Smooth muscle cell (in vitro differentiated cells): ENCODE measurements at regions not wholly inside any gene's neighbourhood (a gene's known extent, or its start where the extent isn't known, plus 50 kb on each side); places are given as distances from the start of the nearest gene placed in this dataset.

Experiments
- DNase-seq: peaks from one replicate; lab custom pipeline; 2025; ENCODE audit not compliant: unreplicated experiment; lab: John Stamatoyannopoulos, UW
- H2AFZ ChIP-seq: fragments of 200-600 bp; sonication (generic); 2 replicates; pipeline ENCODE4 v1.6.0; 2016; ENCODE audit warnings: antibody characterized with exemption, low read depth, mild to moderate bottlenecking
- H3F3A ChIP-seq: fragments of 200-600 bp; sonication (generic); 2 replicates; pipeline ENCODE4 v1.6.0; 2017; ENCODE audit warnings: antibody characterized with exemption, low read depth
- H3K27ac ChIP-seq: fragments of 200-600 bp; sonication (generic); 2 replicates; pipeline ENCODE4 v1.5.1; 2016; ENCODE audit warnings: low read depth, mild to moderate bottlenecking
- H3K27me3 ChIP-seq: fragments of 200-600 bp; sonication (generic); 2 replicates; pipeline ENCODE4 v1.6.1; 2016; ENCODE audit warnings: low read depth, mild to moderate bottlenecking
- H3K36me3 ChIP-seq: fragments of 200-600 bp; sonication (generic); 2 replicates; pipeline ENCODE4 v1.5.1; 2016; ENCODE audit warnings: low read depth
- H3K4me1 ChIP-seq: fragments of 200-600 bp; sonication (generic); 2 replicates; pipeline ENCODE4 v1.5.1; 2016; ENCODE audit warnings: low read depth
- H3K4me2 ChIP-seq: fragments of 200-600 bp; sonication (generic); 2 replicates; pipeline ENCODE4 v1.6.0; 2016; ENCODE audit warnings: mild to moderate bottlenecking
- H3K4me3 ChIP-seq: fragments of 200-600 bp; sonication (generic); 2 replicates; pipeline ENCODE4 v1.5.1; 2016; ENCODE audit warnings: mild to moderate bottlenecking
- H3K79me2 ChIP-seq: fragments of 200-600 bp; sonication (generic); 2 replicates; pipeline ENCODE4 v1.6.0; 2016; ENCODE audit warnings: low read depth, mild to moderate bottlenecking
- H3K9ac ChIP-seq: fragments of 200-600 bp; sonication (generic); 2 replicates; pipeline ENCODE4 v1.6.0; 2016; ENCODE audit warnings: low read depth
- H3K9me3 ChIP-seq: fragments of 200-600 bp; sonication (generic); replicated peaks from 2 replicates; pipeline ENCODE4 v1.5.1; 2016; ENCODE audit warnings: low read depth
- H4K20me1 ChIP-seq: fragments of 200-600 bp; sonication (generic); 2 replicates; pipeline ENCODE4 v1.6.0; 2016; ENCODE audit warnings: low read depth
- WGBS: methylation state at CpG from one replicate; pipeline ENCODE4 v1.1.7; 2016; ENCODE audit warnings: low lambda C conversion rate; 5-methylcytosine and 5-hydroxymethylcytosine counted together
- TF ChIP-seq, protein P1 (sequence below): fragments of 200-600 bp; sonication (generic); IDR thresholded peaks from 2 replicates; pipeline ENCODE4 v1.5.1; 2017; ENCODE audit warnings: borderline replicate concordance, mild to moderate bottlenecking, antibody characterized with exemption; ENCODE audit not compliant: insufficient read depth, poor library complexity, severe bottlenecking

DNA sequence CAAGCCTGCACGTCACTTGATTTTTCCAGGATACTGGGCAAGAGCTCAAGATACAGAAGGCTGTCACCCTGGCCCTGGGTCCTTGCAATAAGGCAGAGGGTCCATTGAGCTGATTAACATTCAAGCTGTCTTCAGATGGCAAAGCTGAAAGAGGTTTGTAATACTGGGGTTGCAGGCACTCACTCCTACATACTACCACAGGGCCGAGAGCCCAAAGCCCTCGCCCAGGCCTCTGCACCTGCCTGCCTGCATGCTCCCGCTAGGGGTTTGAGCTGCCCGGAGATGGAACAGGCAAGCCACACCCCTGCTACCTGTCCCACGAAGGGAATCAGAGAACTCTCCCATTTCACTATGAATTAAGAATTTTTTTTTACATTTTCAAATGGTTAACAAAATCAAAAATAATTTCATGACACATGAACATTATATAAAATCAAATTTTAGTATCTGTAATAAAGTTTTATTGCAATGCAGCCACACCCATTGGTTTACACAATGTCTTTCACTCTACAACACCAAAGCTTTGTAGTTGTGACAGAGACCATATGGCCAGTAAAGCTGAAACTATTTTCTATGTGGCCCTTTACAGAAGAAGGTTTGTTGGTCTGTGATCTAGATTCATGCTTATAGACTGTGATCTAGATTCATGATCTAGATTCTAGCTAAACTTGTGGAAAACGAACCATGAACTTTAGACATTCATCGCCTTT is 530.4 kb upstream of the IGFBP7 start:
- Histone ChIP-seq H4K20me1 (no peaks in the 10 kb centered on the region), H3K4me1 (no peaks in the 10 kb centered on the region), H3K9ac (no peak overlapping the region), H2AFZ (no peak overlapping the region), H3K4me2 (no peak overlapping the region), H3K4me3 (no peak overlapping the region), H3K27me3 (no peaks in the 10 kb centered on the region), H3F3A (no peaks in the 10 kb centered on the region), H3K79me2 (no peaks in the 10 kb centered on the region), H3K27ac (no peak overlapping the region), H3K36me3 (no peaks in the 10 kb centered on the region), H3K9me3 (no peaks in the 10 kb centered on the region)
- no peak for DNase-seq
- 87% methylated on average over 8 of the region's 8 CpGs for WGBS
- TF ChIP-seq, protein P1, sequence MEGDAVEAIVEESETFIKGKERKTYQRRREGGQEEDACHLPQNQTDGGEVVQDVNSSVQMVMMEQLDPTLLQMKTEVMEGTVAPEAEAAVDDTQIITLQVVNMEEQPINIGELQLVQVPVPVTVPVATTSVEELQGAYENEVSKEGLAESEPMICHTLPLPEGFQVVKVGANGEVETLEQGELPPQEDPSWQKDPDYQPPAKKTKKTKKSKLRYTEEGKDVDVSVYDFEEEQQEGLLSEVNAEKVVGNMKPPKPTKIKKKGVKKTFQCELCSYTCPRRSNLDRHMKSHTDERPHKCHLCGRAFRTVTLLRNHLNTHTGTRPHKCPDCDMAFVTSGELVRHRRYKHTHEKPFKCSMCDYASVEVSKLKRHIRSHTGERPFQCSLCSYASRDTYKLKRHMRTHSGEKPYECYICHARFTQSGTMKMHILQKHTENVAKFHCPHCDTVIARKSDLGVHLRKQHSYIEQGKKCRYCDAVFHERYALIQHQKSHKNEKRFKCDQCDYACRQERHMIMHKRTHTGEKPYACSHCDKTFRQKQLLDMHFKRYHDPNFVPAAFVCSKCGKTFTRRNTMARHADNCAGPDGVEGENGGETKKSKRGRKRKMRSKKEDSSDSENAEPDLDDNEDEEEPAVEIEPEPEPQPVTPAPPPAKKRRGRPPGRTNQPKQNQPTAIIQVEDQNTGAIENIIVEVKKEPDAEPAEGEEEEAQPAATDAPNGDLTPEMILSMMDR: no peak

DNA sequence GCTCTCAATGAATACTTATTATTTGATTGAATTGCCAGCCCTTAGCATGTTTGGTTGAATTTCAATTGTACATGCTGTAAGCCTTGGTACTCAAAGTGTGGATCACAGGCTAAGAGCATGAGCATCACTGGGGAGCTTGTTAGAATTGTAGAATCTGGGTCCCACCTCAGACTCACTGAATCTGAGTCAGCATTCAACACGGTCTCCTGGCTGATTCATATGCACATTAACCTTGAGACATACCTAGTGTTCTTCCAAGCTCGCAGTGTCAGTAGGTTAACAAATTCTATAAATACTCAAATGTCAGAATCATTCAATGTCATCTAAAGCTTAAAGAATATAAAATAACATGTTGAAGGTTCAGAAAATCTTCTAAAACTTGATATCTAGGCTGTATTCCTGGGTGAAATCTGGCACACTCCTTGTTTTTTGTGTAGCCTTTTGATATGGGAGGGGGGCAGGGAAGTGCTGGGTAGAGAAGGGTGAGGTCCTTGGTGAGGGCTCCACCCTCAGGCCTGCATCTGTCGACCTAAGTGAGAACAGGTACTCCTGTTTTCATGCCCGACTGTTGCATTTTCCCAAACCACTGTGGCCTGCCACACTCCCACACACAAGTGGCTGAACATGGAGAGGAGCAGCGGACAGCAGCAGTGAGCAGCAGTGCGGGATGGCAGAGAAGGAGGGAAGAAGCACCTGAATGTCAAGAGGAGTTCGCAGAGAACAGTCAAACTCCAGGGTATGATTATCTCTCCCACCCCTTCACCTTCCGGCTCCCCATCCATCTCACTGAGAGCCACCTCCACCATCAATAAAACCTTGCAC is 529.6 kb upstream of the IGFBP7 start:
- Histone ChIP-seq H3K9me3 (no peaks in the 10 kb centered on the region), H3K27ac (no peak overlapping the region), H3K9ac (no peak overlapping the region), H4K20me1 (no peaks in the 10 kb centered on the region), H3F3A (no peaks in the 10 kb centered on the region), H2AFZ (no peak overlapping the region), H3K27me3 (no peaks in the 10 kb centered on the region), H3K79me2 (no peaks in the 10 kb centered on the region), H3K4me3 (no peak overlapping the region), H3K36me3 (no peaks in the 10 kb centered on the region), H3K4me1 (no peaks in the 10 kb centered on the region), H3K4me2 (no peak overlapping the region)
- TF ChIP-seq, protein P1: no peak
- no peak for DNase-seq
- WGBS: 68% methylated on average over 8 of the region's 8 CpGs

DNA sequence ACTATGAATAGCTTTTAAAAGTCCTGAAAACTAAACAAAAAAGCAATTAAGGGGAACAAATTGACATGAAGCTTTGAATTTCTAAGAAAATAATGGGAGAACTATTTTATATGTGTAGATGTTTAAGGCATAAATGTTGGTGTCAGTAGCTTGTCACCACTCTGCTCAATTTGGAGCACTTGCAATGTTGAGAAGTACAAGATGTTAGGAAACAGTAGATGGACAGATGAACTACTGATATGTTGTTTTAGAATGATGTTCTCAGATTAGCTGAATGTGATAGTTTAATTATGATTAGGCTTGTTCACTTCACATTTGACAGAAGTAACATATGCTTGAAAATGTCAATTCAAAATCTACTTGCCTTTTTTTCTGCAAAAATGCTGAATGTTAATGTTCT is 525.7 kb upstream of the IGFBP7 start:
- DNase-seq: no peak
- TF ChIP-seq, protein P1: no peak
- no peaks in the 10 kb centered on the region for H3K36me3 ChIP-seq
- H3K4me2 ChIP-seq: no peak overlapping the region
- no peak overlapping the region for H3K9ac ChIP-seq
- H3K27me3 ChIP-seq: no peaks in the 10 kb centered on the region
- H2AFZ ChIP-seq: no peak overlapping the region
- no peak overlapping the region for H3K4me3 ChIP-seq
- H3K27ac ChIP-seq: no peak overlapping the region
- no peaks in the 10 kb centered on the region for H4K20me1 ChIP-seq
- no peaks in the 10 kb centered on the region for H3F3A ChIP-seq
- no peaks in the 10 kb centered on the region for H3K79me2 ChIP-seq
- no peaks in the 10 kb centered on the region for H3K9me3 ChIP-seq
- H3K4me1 ChIP-seq: no peaks in the 10 kb centered on the region
